ENCODE measurements at regions not wholly inside any gene's neighbourhood (a gene's known extent, or its start where the extent isn't known, plus 50 kb on each side); places are given as distances from the start of the nearest gene placed in this dataset.

- DNase-seq (ENCODE audit: low read depth, low spot score) = no peak
Observed at GRCh38 chrX:110430293-110431076, 71.8 kb downstream of the RTL9 start.

- DNase-seq (ENCODE audit: low read depth, low spot score) = no peak
Observed at GRCh38 chrX:110432091-110432905, 73.7 kb downstream of the RTL9 start.

GRCh38 chrX:110432906-110433215 lies 74.2 kb downstream of the RTL9 start:
- DNase-seq (ENCODE audit: low read depth, low spot score) = no peak

DNA sequence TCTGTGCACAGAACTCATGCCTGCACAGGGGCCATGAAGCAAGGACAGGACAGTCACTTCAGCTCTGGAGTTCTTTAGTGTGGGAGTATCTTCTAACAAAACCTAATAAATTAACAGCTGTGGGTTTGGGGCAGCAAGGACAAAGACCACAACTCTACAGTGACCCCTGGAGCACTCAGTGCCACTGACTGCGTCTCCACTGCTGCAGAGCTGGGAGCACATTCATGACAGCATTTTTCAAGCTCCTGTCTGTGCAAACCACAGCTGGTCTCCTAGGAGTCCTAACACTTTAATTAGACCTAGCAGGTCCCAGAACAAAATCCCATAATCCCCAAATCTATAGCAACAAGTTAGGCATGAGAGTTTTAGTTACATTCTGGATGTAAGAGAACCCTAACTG lies 76.5 kb downstream of the RTL9 start:
- DNase-seq (ENCODE audit: low read depth, low spot score) = no peak

DNA sequence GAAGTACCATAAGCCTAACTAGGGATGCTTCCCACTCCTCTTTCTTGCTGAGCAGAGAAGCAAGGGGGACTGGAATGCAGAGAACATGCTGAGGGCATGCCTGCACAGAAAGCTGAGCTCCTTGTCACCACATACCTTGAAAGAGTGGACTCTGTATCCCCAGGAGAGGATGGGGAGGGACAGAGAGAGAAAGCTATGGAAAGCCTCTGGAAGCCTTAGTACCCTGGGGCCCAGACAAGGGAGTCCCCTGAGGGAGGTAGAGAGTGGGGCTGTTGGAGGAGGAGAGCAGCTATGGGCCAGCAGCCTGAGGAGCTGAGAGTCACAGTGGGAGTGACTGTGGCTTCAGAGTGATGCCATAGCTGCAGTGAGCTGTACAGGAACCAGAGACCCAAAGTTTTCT lies 77.9 kb downstream of the RTL9 start:
- no peak for DNase-seq (ENCODE audit: low read depth, low spot score)

DNA sequence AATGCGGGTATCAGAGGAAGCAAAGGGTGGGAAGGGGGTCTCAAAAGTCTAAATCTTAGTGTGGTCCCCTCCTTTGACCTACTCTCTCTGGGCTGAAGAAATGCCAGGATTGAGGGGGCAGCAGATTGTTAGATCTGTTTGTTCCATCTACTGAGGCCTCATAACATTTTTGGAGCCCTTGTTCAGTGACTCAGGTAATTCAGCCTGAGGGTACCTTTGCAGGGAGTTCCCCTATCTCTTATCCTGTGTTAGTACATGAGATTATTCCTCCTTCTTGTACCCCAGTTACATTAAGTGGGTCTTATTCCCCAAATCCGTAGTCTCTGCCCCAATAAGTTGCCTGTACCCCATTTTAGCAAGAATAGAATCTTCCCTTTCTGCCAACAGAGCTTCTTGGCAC lies 79.0 kb downstream of the RTL9 start:
- DNase-seq (ENCODE audit: low read depth, low spot score) = no peak

DNA sequence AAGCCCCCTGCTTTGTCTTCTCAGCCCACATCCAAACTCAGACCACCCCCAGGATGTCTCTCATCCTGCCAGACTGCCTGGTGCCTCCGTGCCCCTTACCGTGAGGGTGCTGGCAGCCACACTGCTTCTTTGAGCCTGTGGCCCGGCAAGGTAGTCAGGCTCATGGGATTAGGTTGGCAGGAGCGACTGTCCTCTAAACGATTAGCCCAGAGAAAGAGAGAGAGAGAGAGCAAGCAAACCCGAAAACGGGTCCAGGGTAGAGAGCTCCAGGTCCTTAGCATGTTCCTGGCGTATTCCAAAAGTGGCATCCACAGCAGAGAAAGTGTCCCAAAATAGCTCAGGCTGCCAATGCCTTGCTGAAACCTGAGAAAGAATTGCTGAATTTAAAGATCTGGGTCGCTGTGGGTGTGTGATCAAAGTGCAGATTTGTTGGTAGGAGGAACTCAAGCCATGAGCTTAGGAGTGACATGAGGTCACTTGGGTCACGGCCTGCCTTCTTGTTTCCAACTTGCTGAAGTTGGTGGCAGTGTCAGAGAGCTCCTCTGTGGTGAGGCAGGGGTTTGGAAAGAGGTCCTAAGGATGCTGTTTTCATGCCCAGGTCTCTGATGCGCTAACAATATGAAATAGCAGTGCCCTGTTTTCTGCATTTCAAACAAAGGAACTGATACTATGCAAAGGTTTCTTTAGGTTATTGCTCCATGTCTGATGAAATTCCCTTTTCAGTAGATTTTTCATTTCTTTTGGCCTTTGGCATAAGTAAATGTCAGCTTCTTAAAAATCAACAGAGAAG lies 81.6 kb downstream of the RTL9 start:
- DNase-seq (ENCODE audit: low read depth, low spot score) = no peak

- DNase-seq (ENCODE audit: low read depth, low spot score) = no peak
Observed at GRCh38 chrX:110442635-110443034, 84.0 kb downstream of the RTL9 start.

DNA sequence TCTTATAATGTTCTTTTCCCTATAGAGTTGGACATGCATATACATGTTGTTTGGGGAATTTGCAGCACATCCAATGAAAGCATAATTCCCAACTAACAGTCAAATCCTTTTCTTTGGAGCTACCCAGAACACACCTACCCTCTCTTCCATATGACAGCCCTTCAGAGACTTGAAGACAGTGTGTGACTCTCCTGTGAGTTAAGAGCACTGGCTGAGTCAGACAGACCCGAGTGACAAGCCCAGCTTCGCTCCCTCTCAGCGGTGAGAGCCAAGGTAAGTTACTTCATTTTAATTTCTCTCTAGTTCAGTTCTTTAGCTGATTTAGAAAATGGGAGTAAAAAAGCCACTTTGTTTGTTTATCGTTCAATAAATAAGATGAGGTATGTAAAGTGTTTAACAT lies 86.3 kb downstream of the RTL9 start:
- DNase-seq (ENCODE audit: low read depth, low spot score) = no peak

- no peak for DNase-seq (ENCODE audit: low read depth, low spot score)
Observed at GRCh38 chrX:110448459-110448858, 89.8 kb downstream of the RTL9 start.

GRCh38 chrX:110449312-110449711 lies 90.7 kb downstream of the RTL9 start:
- DNase-seq (ENCODE audit: low read depth, low spot score) = no peak

- no peak for DNase-seq (ENCODE audit: low read depth, low spot score)
Observed at GRCh38 chrX:110450050-110450449, 91.4 kb downstream of the RTL9 start.

GRCh38 chrX:110454336-110454735 lies 95.7 kb downstream of the RTL9 start:
- DNase-seq (ENCODE audit: low read depth, low spot score) = no peak

- no peak for DNase-seq (ENCODE audit: low read depth, low spot score)
Observed at GRCh38 chrX:110462957-110463356, 104.3 kb downstream of the RTL9 start.

GRCh38 chrX:110466790-110467189 lies 108.1 kb downstream of the RTL9 start:
- no peak for DNase-seq (ENCODE audit: low read depth, low spot score)

DNA sequence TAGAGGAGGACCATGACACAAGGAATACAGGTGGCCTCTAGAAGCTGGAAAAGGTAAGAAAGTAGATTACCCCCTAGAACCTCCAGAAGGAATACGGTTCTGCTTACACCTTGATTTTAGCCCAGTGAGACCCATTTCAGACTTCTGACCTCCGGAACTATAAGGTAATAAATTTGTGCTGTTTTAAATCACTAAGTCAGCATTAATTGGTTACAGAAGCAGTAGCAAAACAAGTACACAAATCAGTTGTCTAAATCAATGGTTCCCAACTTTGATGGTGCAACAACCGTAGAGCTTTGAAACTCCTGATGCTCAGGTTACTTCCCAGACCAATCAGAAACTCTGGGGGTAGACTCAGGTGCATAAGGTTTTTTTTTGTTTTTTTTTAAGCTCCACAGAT lies 113.6 kb downstream of the RTL9 start:
- DNase-seq (ENCODE audit: low read depth, low spot score) = no peak

DNA sequence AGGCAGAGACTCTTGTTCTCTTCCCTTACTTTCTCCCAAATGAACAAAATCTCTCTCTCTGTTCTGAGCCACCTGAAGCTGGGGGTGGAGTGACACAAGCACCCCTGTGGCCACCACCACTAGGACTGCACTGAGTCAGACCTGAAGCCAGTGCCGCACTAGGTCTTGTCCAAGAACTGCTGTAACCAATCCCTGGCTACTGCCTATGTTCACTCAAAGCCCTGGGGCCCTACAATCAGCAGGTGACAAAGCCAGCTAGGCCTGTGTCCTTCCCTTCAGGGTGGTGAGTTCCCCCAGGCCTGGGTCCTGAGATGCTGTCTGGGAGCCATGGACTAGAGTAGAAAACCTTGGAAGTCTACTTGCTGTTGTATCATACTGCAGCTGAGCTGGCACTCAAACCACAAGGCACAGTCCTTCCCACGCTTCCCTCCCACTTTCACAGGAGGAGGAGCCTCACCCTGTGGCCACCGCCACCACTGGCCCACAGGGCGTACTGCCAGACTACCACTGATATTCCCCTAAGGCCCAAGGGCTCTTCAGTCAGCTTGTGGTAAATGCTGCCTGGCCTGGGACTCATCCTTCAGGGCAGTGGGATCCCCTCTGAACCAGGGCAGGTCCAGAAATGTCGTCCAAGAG lies 119.1 kb downstream of the RTL9 start:
- DNase-seq (ENCODE audit: low read depth, low spot score) = no peak

- DNase-seq (ENCODE audit: low read depth, low spot score) = no peak
Observed at GRCh38 chrX:110491846-110492620, 133.4 kb downstream of the RTL9 start.

GRCh38 chrX:110504947-110505346 lies 146.3 kb downstream of the RTL9 start:
- DNase-seq (ENCODE audit: low read depth, low spot score) = no peak

- DNase-seq (ENCODE audit: low read depth, low spot score) = no peak
Observed at GRCh38 chrX:110509755-110510532, 151.3 kb downstream of the RTL9 start.

Measured in brain pericyte (primary cell).